ENCODE measurements at regions not wholly inside any gene's neighbourhood (a gene's known extent, or its start where the extent isn't known, plus 50 kb on each side); places are given as distances from the start of the nearest gene placed in this dataset.

DNA sequence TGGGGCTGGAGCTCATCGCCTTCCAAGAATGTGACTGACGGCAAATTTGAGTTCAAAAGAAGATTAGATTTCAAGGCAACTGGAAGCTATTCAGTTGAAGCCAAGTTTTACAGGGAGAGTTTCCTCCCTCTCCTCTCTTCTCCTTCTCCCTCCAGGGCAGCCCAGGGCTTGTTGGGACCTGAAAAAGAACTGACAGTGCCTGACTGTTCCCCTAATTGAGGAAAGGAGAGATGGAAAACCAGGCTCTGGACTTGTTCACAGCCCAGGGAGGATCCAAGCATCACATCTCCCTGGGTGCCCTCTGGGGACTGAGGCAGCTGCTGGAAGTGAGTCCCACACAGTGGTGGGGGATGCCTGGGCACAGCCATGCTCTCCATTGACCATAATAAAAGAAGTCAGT is 88.1 kb downstream of the THNSL2 start:
- Histone ChIP-seq H3K9ac (ENCODE audit: low read depth, low read length) (no peak overlapping the region), H3K4ac (ENCODE audit: low read depth, low read length) (no peak overlapping the region), H3K18ac (ENCODE audit: low read depth, low read length) (no peak overlapping the region), H3K4me1 (ENCODE audit: control insufficient read depth, insufficient read depth, low read length) (no peaks in the 10 kb centered on the region), H2AK5ac (ENCODE audit: low read depth, low read length) (no peak overlapping the region), H2BK120ac (ENCODE audit: low read depth, low read length) (no peak overlapping the region), H3K14ac (replicated peaks; ENCODE audit: low read depth, low read length) (no peak overlapping the region), H2AK9ac (replicated peaks; ENCODE audit: low read depth, low read length, poor library complexity) (no peak overlapping the region), H2BK5ac (ENCODE audit: low read depth, low read length, poor library complexity, severe bottlenecking) (no peak overlapping the region), H3K27me3 (ENCODE audit: control insufficient read depth, insufficient read depth, low read length) (no peaks in the 10 kb centered on the region), H3K79me1 (ENCODE audit: low read depth in 1 of 2, low read length in 2 of 2) (no peaks in the 10 kb centered on the region), H3K36me3 (ENCODE audit: control insufficient read depth, insufficient read depth, low read length) (no peaks in the 10 kb centered on the region), H2AFZ (replicated peaks; ENCODE audit: low read length, poor library complexity) (no peak overlapping the region), H3K56ac (ENCODE audit: extremely low read depth, insufficient read depth, low read length) (no peak overlapping the region), H4K91ac (ENCODE audit: insufficient read depth, low read depth, low read length) (no peak overlapping the region), H3K23ac (ENCODE audit: low read depth, low read length) (no peak overlapping the region), H3K9me1 (ENCODE audit: insufficient read depth, low read length) (no peaks in the 10 kb centered on the region), H3K4me2 (ENCODE audit: low read depth, low read length) (no peak overlapping the region), H3K27ac (ENCODE audit: insufficient read depth, low read length) (no peak overlapping the region), H4K20me1 (ENCODE audit: insufficient read depth, low read length) (no peaks in the 10 kb centered on the region), H3K4me3 (ENCODE audit: insufficient read depth, low read depth, low read length) (no peak overlapping the region), H4K8ac (ENCODE audit: low read depth in 2 of 2, low read length in 2 of 2) (no peak overlapping the region), H2BK20ac (ENCODE audit: low read depth, low read length) (no peak overlapping the region), H2BK15ac (ENCODE audit: low read depth, low read length) (no peak overlapping the region), H3K9me3 (ENCODE audit: control insufficient read depth, insufficient read depth, low read length) (no peaks in the 10 kb centered on the region), H4K5ac (ENCODE audit: low read depth, low read length) (no peak overlapping the region)
- CTCF ChIA-PET = interaction anchor here (0.6 kb wide), 1 partner anchor 12 kb away, joined by 3 read pairs; no protein-coding TSS in a partner anchor
- DNase-seq (no peak), ATAC-seq (ENCODE audit: low read depth) (no peak)
- in situ Hi-C loops (cut with MboI; ENCODE audit: low sequenced_read_pairs) (no loop called here), dilution Hi-C loops (cut with HindIII; ENCODE audit: low sequenced_read_pairs, unreplicated experiment) (no loop called here), intact Hi-C loops (cut with micrococcal nuclease) (no loop called here)
- no peak for TF ChIP-seq CEBPB (IDR thresholded peaks at IDR 0.05; ENCODE audit: low read depth, low read length)
- no peak for TF ChIP-seq MAZ (IDR thresholded peaks at IDR 0.05; ENCODE audit: borderline replicate concordance, low read depth, low read length)
- TF ChIP-seq RFX5 (IDR thresholded peaks at IDR 0.05; ENCODE audit: low read depth, low read length) = no peak
- no peak for TF ChIP-seq BHLHE40 (IDR thresholded peaks at IDR 0.05; ENCODE audit: low read depth, low read length)
- TF ChIP-seq RCOR1 (IDR thresholded peaks at IDR 0.05; ENCODE audit: insufficient replicate concordance, low read length) = no peak
- TF ChIP-seq CHD1 (IDR thresholded peaks at IDR 0.05; ENCODE audit: low read depth, low read length) = no peak
- TF ChIP-seq, protein P1, sequence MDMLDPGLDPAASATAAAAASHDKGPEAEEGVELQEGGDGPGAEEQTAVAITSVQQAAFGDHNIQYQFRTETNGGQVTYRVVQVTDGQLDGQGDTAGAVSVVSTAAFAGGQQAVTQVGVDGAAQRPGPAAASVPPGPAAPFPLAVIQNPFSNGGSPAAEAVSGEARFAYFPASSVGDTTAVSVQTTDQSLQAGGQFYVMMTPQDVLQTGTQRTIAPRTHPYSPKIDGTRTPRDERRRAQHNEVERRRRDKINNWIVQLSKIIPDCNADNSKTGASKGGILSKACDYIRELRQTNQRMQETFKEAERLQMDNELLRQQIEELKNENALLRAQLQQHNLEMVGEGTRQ (IDR thresholded peaks at IDR 0.05; ENCODE audit: low read depth, low read length) = no peak
- no peak for TF ChIP-seq MAFK (IDR thresholded peaks at IDR 0.05; ENCODE audit: low read depth, low read length)
- no peak for TF ChIP-seq MXI1 (IDR thresholded peaks at IDR 0.05; ENCODE audit: borderline replicate concordance, low read depth, low read length)
- no peak for TF ChIP-seq SMC3 (IDR thresholded peaks at IDR 0.05; ENCODE audit: low read depth, low read length)
- no peak for TF ChIP-seq POLR2A (IDR thresholded peaks at IDR 0.05; ENCODE audit: low read depth, low read length)
- no peak for TF ChIP-seq ELK1 (IDR thresholded peaks at IDR 0.05; ENCODE audit: borderline replicate concordance, low read depth, low read length)
- POLR2A ChIA-PET (ENCODE audit: unreplicated experiment) = no interaction called here
- WGBS, 2 experiments (ENCODE audit: extremely low coverage in 2 of 2, insufficient read length in 1 of 2) = no CpG with 5 or more reads among the region's 2 CpGs
- BruUV-seq (replicated peaks) = no TSS peak
